H1 (cell line): ENCODE measurements at regions not wholly inside any gene's neighbourhood (a gene's known extent, or its start where the extent isn't known, plus 50 kb on each side); places are given as distances from the start of the nearest gene placed in this dataset.

Experiments
- CTCF ChIA-PET: fragments of 300-600 bp; sonication (Branson Sonifier 250); formaldehyde crosslinking; loops from one replicate; lab custom pipeline; 2021; ENCODE audit not compliant: partially characterized antibody; lab: Charles Lee
- POLR2A ChIA-PET: fragments of 300-600 bp; sonication (Branson Sonifier 250); formaldehyde crosslinking; loops from one replicate; lab custom pipeline; 2021; ENCODE audit warnings: inconsistent platforms; ENCODE audit not compliant: partially characterized antibody; lab: Charles Lee
- DNase-seq, 2 experiments: peaks; one replicate each; pipeline versions ENCODE4 v3.0.0 to v3.0.0-alpha.2; 2010 to 2022; ENCODE audit warnings: low spot score in 2 of 2, low read depth in 1 of 2, mixed read lengths in 1 of 2
- FAIRE-seq: peaks from 2 replicates; lab custom pipeline; 2011; peaks lifted over from hg19 to GRCh38; lab: Jason Lieb, UNC
- H2AFZ ChIP-seq: 2 replicates; pipeline ENCODE4 v1.8.1; 2012; ENCODE audit warnings: low read length, inconsistent platforms
- H2AK5ac ChIP-seq: 2 replicates; pipeline ENCODE4 v1.6.1; 2013; ENCODE audit warnings: low read depth, low read length
- H2BK120ac ChIP-seq: replicated peaks from 2 replicates; pipeline ENCODE3; 2013; ENCODE audit warnings: low read depth, low read length, inconsistent platforms
- H2BK12ac ChIP-seq: 2 replicates; pipeline ENCODE4 v1.6.1; 2013; ENCODE audit warnings: low read depth, low read length
- H2BK15ac ChIP-seq: 2 replicates; pipeline ENCODE4 v1.6.1; 2013; ENCODE audit warnings: low read length
- H2BK20ac ChIP-seq: 2 replicates; pipeline ENCODE4 v1.6.1; 2013; ENCODE audit warnings: low read length
- H2BK5ac ChIP-seq: 2 replicates; pipeline ENCODE4 v1.6.1; 2013; ENCODE audit warnings: low read depth, low read length
- H3K14ac ChIP-seq: 2 replicates; pipeline ENCODE4 v1.6.1; 2013; ENCODE audit warnings: inconsistent platforms; ENCODE audit not compliant: insufficient read length
- H3K18ac ChIP-seq: 2 replicates; pipeline ENCODE4 v1.6.1; 2013; ENCODE audit warnings: low read length; ENCODE audit errors: extremely low read depth
- H3K23ac ChIP-seq: 2 replicates; pipeline ENCODE4 v1.6.1; 2013; ENCODE audit warnings: inconsistent platforms; ENCODE audit not compliant: insufficient read length
- H3K23me2 ChIP-seq: 2 replicates; pipeline ENCODE4 v1.6.1; 2013; ENCODE audit warnings: low read depth, low read length
- H3K27ac ChIP-seq: 2 replicates; pipeline ENCODE4 v1.6.1; 2011; ENCODE audit warnings: low read depth, low read length, inconsistent platforms
- H3K27me3 ChIP-seq, 4 experiments: replicated peaks in 1 of 4; 1 replicate in 1 of 4; 2 replicates in 3 of 4; pipeline versions ENCODE4 v1.6.1 to v1.8.1; 2011 to 2013; ENCODE audit warnings: low read length in 3 of 4, mild to moderate bottlenecking in 3 of 4, inconsistent platforms in 2 of 4, mixed read lengths in 2 of 4, moderate library complexity in 1 of 4; ENCODE audit not compliant: control insufficient read depth in 3 of 4, insufficient read depth in 3 of 4; ENCODE audit errors: extremely low read depth in 1 of 4
- H3K36me3 ChIP-seq, 4 experiments: 2 replicates each; pipeline versions ENCODE4 v1.6.1 to v1.8.1; 2011 to 2013; ENCODE audit warnings: mild to moderate bottlenecking in 4 of 4, low read length in 3 of 4, moderate library complexity in 2 of 4, control low read depth in 1 of 4, inconsistent platforms in 1 of 4; ENCODE audit not compliant: insufficient read depth in 4 of 4, control insufficient read depth in 2 of 4
- H3K4ac ChIP-seq: replicated peaks from 2 replicates; pipeline ENCODE3; 2013; ENCODE audit warnings: low read length, low read depth, mixed read lengths, inconsistent platforms; ENCODE audit not compliant: insufficient read length
- H3K4me1 ChIP-seq, 4 experiments: replicated peaks in 1 of 4; 1 replicate in 1 of 4; 2 replicates in 3 of 4; pipeline versions ENCODE4 v1.6.1 to v1.8.1; 2011 to 2013; ENCODE audit warnings: low read length in 3 of 4, inconsistent platforms in 2 of 4, mixed read lengths in 1 of 4; ENCODE audit not compliant: insufficient read depth in 4 of 4, control insufficient read depth in 3 of 4
- H3K4me2 ChIP-seq, 2 experiments: 2 replicates each; pipeline versions ENCODE4 v1.6.1 to v1.8.1; 2011 to 2013; ENCODE audit warnings: low read depth in 2 of 2, low read length in 2 of 2, control low read depth in 1 of 2, inconsistent platforms in 1 of 2, mild to moderate bottlenecking in 1 of 2; ENCODE audit not compliant: insufficient read depth in 1 of 2
- H3K4me3 ChIP-seq, 4 experiments: fragments of 200-600, 300-600 bp in 1 of 4; sonication (generic), shearing (Covaris generic), sonication (Bioruptor Twin) in 1 of 4; 2 replicates each; pipeline versions ENCODE4 v1.5.1 to v1.8.1; 2011 to 2016; ENCODE audit warnings: low read length in 4 of 4, low read depth in 3 of 4, control low read depth in 2 of 4, inconsistent platforms in 2 of 4, mild to moderate bottlenecking in 2 of 4, mixed read lengths in 1 of 4, moderate library complexity in 1 of 4; ENCODE audit not compliant: insufficient read depth in 2 of 4; ENCODE audit errors: extremely low read depth in 1 of 4
- H3K56ac ChIP-seq: replicated peaks from 2 replicates; pipeline ENCODE3; 2013; ENCODE audit warnings: low read depth, mild to moderate bottlenecking, mixed read lengths, low read length, inconsistent platforms; ENCODE audit not compliant: insufficient read length
- H3K79me1 ChIP-seq: 2 replicates; pipeline ENCODE4 v1.6.1; 2013; ENCODE audit warnings: low read depth, low read length, control low read depth
- H3K79me2 ChIP-seq, 2 experiments: 2 replicates each; pipeline versions ENCODE4 v1.6.1 to v1.8.1; 2012 to 2013; ENCODE audit warnings: low read length in 2 of 2, mild to moderate bottlenecking in 2 of 2, inconsistent platforms in 1 of 2; ENCODE audit not compliant: insufficient read depth in 2 of 2, control insufficient read depth in 1 of 2
- H3K9ac ChIP-seq, 4 experiments: replicated peaks in 1 of 4; 1 replicate in 1 of 4; 2 replicates in 3 of 4; pipeline versions ENCODE4 v1.6.1 to v1.8.1; 2011 to 2013; ENCODE audit warnings: low read depth in 3 of 4, low read length in 3 of 4, control low read depth in 2 of 4, mild to moderate bottlenecking in 2 of 4, moderate library complexity in 2 of 4, inconsistent platforms in 1 of 4; ENCODE audit errors: extremely low read depth in 1 of 4
- H3K9me3 ChIP-seq, 2 experiments: 2 replicates each; pipeline versions ENCODE4 v1.6.1 to v1.8.1; 2012 to 2013; ENCODE audit warnings: mild to moderate bottlenecking in 2 of 2, moderate library complexity in 2 of 2, control low read depth in 1 of 2, inconsistent platforms in 1 of 2, low read depth in 1 of 2, low read length in 1 of 2, mixed read lengths in 1 of 2; ENCODE audit not compliant: insufficient read depth in 2 of 2
- H4K20me1 ChIP-seq, 2 experiments: replicated peaks in 1 of 2; 2 replicates each; pipeline versions ENCODE3 to v1.8.1; 2011 to 2013; ENCODE audit warnings: inconsistent platforms in 2 of 2, low read length in 2 of 2, mild to moderate bottlenecking in 1 of 2; ENCODE audit not compliant: insufficient read depth in 2 of 2, control insufficient read depth in 1 of 2
- H4K5ac ChIP-seq: 2 replicates; pipeline ENCODE4 v1.6.1; 2013; ENCODE audit warnings: low read length, low read depth, mixed read lengths, inconsistent platforms; ENCODE audit not compliant: insufficient read length
- H4K8ac ChIP-seq: 2 replicates; pipeline ENCODE4 v1.8.0; 2013; ENCODE audit warnings: mild to moderate bottlenecking, moderate library complexity, low read length, inconsistent platforms; ENCODE audit not compliant: insufficient read depth; ENCODE audit errors: extremely low read depth
- H4K91ac ChIP-seq: replicated peaks from 2 replicates; pipeline ENCODE3; 2013; ENCODE audit warnings: low read length, mixed read lengths, inconsistent platforms; ENCODE audit not compliant: insufficient read length
- FOSL1 ChIP-seq: IDR thresholded peaks from 2 replicates; pipeline ENCODE4 v1.6.1; 2011; ENCODE audit warnings: mild to moderate bottlenecking, low read depth, low read length, moderate library complexity; ENCODE audit not compliant: insufficient read depth
- TCF12 ChIP-seq: IDR thresholded peaks from 2 replicates; pipeline ENCODE4 v1.6.1; 2011; ENCODE audit warnings: low read depth, mild to moderate bottlenecking, low read length
- WGBS, 2 experiments: shearing (Covaris generic) in 1 of 2; methylation state at CpG; one replicate each; pipeline versions ENCODE4 v1.1.6 to v1.1.7; 2013 to 2015; ENCODE audit warnings: low lambda C conversion rate in 2 of 2, mixed read lengths in 2 of 2, inconsistent platforms in 1 of 2, low coverage in 1 of 2, missing lambda C conversion rate in 1 of 2; ENCODE audit not compliant: insufficient replicate concordance in 2 of 2, insufficient coverage in 1 of 2, insufficient read length in 1 of 2; ENCODE audit errors: extremely low coverage in 1 of 2, missing lambda C conversion rate in 1 of 2; 5-methylcytosine and 5-hydroxymethylcytosine counted together

- H3K27me3 ChIP-seq = no peaks in the 10 kb centered on the region
- no peak overlapping the region for H2BK12ac ChIP-seq
- ChIA-PET CTCF (no interaction called here), POLR2A (no interaction called here)
- 100% methylated on average over 1 of the region's 1 CpG; no CpG with 5 or more reads in 1 of the 2 experiments for WGBS, 2 experiments
- no peak overlapping the region for H3K14ac ChIP-seq
- H4K20me1 ChIP-seq = no peaks in the 10 kb centered on the region
- H2AFZ ChIP-seq = no peak overlapping the region
- no peaks in the 10 kb centered on the region for H3K23me2 ChIP-seq
- H3K4me2 ChIP-seq = no peak overlapping the region
- no peak for FAIRE-seq
- H3K18ac ChIP-seq = no peak overlapping the region
- TF ChIP-seq TCF12 = no peak
- TF ChIP-seq FOSL1 = no peak
- H3K36me3 ChIP-seq = no peaks in the 10 kb centered on the region
- no peak overlapping the region for H3K4ac ChIP-seq
- no peak overlapping the region for H2BK20ac ChIP-seq
- H3K23ac ChIP-seq = no peak overlapping the region
- H4K91ac ChIP-seq = no peak overlapping the region
- H3K4me1 ChIP-seq = no peaks in the 10 kb centered on the region; a peak in 1 of 7 replicates
- no peak overlapping the region for H3K4me3 ChIP-seq
- no peak overlapping the region for H2BK120ac ChIP-seq
- no peak overlapping the region for H3K9ac ChIP-seq
- no peak overlapping the region for H2BK15ac ChIP-seq
- H2BK5ac ChIP-seq = no peak overlapping the region
- H4K5ac ChIP-seq = no peak overlapping the region
- no peak overlapping the region for H4K8ac ChIP-seq
- no peak overlapping the region for H2AK5ac ChIP-seq
- H3K56ac ChIP-seq = no peak overlapping the region
- H3K79me2 ChIP-seq = no peaks in the 10 kb centered on the region
- no peaks in the 10 kb centered on the region for H3K9me3 ChIP-seq
- no peaks in the 10 kb centered on the region for H3K79me1 ChIP-seq
- DNase-seq = no peak
- no peak overlapping the region for H3K27ac ChIP-seq
Measured at GRCh38 chr1:213690341-213690917, 297.3 kb upstream of the PROX1 start.
